ENCODE measurements at regions not wholly inside any gene's neighbourhood (a gene's known extent, or its start where the extent isn't known, plus 50 kb on each side); places are given as distances from the start of the nearest gene placed in this dataset.
"Not testable (repeated sequence)": the region's sequence is repeated elsewhere in the genome, so short reads cannot be mapped to it uniquely, and the experiment has no call there.

DNA sequence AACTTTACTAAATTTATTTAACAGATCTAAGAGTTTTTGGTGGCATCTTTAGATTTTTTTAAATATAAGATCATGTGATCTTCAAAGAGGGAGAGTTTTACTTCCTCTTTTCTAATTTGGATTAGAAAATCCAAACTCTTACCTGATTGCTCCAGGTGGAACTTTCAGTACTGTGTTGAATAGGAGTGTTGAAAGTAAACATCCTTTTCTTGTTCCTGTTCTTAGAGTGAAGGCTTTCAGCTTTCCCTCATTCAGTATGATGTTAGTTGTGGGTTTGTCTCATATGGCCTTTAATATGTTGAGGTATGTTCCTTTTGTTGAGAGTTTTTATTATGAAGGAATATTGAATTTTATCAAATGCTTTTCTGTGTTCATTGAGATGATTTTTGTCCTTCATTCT, 650.0 kb upstream of the SGCD start:
- in situ Hi-C loops (cut with HindIII; ENCODE audit: low sequenced_read_pairs): loop anchor here (5.0 kb wide), 1 partner anchor 85 kb away; no protein-coding TSS in a partner anchor

DNA sequence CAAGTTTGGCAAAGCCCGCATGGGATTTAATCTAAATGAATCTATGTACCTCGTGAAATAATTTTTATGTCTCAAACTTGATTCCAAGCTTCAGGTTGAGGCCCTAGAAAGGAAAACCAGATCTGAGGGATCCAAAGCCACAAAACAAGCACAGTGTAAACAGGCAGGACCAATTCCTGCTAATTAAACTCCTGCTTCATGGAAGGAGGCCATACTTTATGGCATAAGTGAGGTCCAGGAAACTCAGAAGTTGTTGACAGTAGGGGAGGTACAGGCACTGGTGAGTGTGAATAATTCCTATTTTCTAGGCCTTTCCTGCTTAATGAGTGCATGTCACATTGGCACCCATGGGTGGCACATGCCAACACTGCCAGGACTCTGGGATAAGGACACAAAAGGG, 648.6 kb upstream of the SGCD start:
- in situ Hi-C loops (cut with HindIII; ENCODE audit: low sequenced_read_pairs): loop anchor here (5.0 kb wide), 1 partner anchor 86 kb away; no protein-coding TSS in a partner anchor

DNA sequence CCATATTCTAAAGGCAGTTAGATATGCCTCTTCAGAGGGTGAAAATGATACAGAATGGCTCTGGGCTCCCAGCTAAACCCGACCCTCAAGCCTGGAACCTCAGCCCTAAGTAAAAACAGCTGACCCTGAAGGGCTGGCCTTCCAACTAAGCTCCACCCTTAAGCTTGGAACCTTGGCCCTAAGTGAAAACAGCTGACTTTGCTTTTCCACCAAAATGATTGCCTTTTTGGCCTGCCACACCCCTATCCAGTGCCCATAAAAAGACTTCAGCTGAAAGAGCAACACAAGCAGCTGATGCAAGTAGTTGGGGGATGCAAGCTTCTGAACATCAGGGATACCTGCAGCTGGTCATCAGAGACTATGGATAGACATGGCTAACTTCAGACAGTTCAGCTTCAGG, 647.4 kb upstream of the SGCD start:
- in situ Hi-C loops (cut with HindIII; ENCODE audit: low sequenced_read_pairs): loop anchor here (5.0 kb wide), 1 partner anchor 87 kb away; no protein-coding TSS in a partner anchor

DNA sequence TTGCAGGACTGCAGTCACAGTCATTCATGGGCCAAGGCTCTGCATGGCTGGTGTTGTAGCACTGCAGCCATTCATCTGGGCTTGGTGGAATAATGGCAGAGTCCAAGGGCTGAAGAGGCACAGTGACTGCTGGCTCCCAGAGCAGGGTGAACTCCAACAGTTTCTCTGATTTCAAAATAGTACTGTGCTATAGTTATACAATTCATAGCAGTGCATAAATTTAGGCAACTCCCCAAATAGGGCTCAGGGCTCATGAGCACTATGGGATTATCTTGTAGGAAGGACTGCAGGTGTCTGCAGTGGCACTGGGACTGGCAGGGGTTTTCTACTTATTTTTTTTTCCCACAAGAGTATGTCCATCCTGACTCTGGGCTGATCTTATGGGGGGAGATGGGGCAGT, 642.5 kb upstream of the SGCD start:
- in situ Hi-C loops (cut with HindIII; ENCODE audit: low sequenced_read_pairs): no loop called here

DNA sequence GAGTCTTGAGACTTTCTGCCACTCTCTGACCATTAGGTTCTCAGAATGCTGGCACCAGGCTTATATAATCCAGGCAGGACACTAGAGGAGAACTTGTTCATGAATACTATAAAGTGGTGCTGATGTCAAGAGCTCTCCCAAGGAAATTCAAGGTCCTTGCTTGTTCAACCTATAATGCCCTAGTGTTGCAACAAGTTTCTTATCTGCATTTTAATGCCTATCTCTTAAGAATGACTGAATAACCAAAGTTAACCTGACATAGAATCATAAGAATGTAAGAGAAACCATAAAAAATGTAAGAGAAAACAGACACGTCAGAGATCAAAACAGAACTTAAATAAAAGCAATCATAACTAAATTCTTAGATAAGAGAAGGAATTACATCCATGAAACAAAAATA, 640.8 kb upstream of the SGCD start:
- in situ Hi-C loops (cut with HindIII; ENCODE audit: low sequenced_read_pairs): no loop called here

DNA sequence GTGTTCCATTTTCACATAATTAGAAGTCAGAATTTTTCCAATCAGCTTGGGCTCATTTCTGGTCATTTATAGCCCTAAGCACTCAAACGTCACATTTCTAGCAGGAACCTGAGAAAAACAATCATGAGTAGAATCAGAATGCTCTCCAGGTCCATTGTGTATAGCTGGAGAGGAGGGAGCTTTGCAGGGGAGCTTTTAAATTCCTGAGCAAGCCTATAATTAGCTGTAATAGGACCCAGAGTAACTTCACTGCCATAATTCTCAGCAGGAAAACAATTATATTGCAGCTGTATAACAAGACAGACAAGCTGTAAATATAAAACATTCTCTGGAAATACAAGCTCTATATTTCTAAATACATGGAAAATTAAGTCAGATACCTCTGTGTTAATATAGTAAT, 637.6 kb upstream of the SGCD start:
- in situ Hi-C loops (cut with HindIII; ENCODE audit: low sequenced_read_pairs): no loop called here

DNA sequence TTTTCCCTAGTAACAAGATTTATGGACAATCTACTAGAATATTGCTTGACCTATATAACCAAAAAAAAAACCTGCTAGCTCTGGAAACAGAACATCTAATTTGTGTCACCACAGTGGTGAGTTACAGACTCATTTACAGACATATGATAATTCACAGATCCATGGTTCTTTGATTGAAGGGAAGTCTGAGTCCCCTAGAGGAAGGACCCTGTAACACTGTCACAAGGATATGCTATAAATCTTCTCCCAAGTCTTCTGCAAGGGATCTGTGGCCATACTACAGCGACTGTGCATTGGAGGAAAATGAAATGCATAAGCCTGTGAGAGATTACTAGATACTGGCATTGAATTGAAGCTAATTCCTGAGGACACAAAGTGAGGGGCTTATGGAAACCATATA, 630.6 kb upstream of the SGCD start:
- in situ Hi-C loops (cut with HindIII; ENCODE audit: low sequenced_read_pairs): no loop called here

DNA sequence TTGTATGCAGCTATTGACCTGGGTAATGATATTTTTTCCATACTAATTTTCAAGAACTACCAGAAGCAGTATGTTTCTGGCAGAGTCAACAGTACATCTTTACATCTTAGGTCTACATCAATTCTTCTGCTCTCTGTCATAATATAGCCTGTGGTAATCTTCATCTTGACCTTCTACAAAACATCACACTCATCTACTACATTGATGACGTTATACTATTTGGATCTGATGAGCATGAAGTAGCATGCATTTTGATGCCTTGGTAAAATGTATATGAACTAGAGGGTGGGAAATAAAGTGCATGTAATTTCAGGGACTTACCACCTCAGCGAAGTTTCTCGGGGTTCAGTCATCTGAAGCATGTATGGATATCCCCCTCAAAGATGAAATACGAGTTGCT, 629.7 kb upstream of the SGCD start:
- in situ Hi-C loops (cut with HindIII; ENCODE audit: low sequenced_read_pairs): no loop called here

DNA sequence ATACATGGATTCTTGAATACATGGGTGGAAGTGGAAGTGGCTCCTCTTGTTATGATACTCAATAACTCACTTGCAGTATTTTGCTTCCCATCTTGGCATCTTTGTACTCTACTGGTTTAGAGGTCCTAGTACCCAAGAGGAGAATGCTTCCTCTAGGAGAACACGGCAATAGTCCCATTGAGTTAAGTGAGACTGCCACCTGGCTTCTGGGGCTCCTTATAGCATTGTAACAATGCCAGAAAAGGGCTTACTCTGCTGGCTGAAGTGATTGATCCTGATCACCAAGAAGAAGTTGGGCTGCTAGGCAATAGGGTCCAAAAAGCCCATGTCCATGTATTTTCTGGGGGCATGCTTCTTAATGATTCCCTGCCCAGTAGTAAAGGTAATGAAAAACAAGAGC, 627.6 kb upstream of the SGCD start:
- in situ Hi-C loops (cut with HindIII; ENCODE audit: low sequenced_read_pairs): no loop called here

DNA sequence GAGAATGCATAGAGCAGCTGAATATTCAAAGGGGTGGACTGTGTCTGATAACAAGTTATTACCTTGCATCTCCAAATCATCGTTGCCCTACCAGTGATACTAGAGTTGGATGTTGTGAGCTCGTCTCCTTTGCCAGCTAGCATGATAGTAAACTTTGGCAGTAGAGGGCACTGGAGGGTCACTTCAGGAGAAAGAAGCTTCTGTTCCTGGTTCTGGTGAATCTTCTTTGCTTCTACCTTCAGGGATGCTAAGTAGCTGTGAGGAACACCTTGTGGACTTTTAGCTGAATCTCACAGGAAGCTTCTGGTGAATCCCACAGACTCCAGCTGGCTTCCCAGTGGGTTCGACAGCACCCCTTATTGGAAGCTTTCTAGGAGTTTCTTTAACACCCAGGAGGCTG, 626.6 kb upstream of the SGCD start:
- in situ Hi-C loops (cut with HindIII; ENCODE audit: low sequenced_read_pairs): no loop called here

DNA sequence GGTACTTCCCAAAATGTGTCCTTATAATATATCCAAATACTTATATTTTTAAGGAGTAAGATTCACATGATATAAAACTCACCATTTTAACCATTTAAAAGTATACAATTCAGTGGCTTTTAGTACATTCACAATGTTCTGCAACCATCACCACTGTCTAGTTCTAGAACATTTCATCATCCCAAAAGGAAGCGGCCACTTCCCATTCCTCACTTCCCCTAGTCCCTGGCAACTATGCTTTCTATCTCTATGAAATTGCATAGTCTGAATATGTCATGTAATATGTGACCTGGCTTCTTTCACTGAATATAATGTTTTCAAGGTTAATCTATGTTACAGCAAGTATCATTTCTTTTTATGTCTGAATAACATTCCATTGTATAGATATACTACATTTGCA, 615.1 kb upstream of the SGCD start:
- in situ Hi-C loops (cut with HindIII; ENCODE audit: low sequenced_read_pairs): no loop called here

DNA sequence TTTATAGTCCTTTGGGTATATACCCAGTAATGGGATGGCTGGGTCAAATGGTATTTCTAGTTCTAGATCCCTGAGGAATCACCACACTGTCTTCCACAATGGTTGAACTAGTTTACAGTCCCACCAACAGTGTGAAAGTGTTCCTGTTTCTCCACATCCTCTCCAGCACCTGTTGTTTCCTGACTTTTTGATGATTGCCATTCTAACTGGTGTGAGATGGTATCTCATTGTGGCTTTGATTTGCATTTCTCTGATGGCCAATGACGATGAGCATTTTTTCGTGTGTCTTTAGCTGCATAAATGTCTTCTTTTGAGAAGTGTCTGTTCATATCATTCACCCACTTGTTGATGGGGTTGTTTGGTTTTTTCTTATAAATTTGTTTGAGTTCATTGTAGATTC, 612.5 kb upstream of the SGCD start:
- in situ Hi-C loops (cut with HindIII; ENCODE audit: low sequenced_read_pairs): not testable (repeated sequence)

DNA sequence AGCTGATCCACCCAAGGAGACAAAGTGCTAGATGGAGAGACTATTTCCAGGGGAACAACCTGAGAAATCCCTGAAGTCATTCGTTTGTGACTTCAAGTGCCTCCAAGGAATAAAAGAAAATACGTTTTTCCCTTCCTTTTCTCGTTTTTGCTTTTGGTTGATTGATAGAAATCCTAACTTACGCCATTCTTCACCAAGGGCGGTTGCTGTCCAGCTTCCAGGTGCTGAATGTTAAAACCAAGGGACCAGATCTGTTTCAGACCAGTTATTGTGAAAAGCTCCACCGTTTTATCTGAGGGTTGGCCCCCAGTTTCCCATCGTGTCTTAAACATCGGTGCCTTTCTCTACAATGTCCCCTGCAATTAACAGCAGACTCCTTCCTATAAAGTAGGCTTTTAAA, 600.7 kb upstream of the SGCD start:
- in situ Hi-C loops (cut with HindIII; ENCODE audit: low sequenced_read_pairs): no loop called here

DNA sequence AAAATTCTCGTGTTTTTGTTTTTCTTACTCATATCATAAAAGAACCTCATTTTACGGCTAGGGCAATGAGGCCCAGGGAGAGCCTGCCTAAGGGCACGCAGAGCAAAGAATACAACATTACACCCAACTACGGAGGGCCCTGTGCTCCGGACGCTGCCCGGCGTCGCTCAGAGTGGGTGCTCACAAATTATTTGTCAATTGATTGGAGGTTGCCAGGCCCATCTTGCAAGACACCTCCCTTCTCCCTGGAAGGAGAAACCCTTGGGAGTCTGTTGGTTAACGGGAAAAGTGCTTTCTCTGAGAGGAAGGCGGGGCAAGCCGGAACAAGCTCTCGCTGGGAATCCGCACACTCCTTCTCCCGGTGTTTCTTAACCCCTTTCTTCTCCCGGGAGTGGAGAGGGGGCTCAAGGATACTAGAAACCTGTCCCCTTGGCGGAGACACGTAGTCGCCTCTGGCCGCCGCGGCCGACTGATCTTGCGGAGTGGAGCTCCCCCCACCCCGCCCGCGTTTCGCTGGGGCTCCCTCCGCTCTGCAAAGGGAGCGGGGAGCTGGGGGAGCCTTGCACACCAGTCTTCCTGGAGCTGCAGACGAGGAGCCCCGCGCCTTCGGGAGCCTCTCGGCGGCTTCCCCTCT, 599.3 kb upstream of the SGCD start:
- in situ Hi-C loops (cut with HindIII; ENCODE audit: low sequenced_read_pairs): no loop called here

DNA sequence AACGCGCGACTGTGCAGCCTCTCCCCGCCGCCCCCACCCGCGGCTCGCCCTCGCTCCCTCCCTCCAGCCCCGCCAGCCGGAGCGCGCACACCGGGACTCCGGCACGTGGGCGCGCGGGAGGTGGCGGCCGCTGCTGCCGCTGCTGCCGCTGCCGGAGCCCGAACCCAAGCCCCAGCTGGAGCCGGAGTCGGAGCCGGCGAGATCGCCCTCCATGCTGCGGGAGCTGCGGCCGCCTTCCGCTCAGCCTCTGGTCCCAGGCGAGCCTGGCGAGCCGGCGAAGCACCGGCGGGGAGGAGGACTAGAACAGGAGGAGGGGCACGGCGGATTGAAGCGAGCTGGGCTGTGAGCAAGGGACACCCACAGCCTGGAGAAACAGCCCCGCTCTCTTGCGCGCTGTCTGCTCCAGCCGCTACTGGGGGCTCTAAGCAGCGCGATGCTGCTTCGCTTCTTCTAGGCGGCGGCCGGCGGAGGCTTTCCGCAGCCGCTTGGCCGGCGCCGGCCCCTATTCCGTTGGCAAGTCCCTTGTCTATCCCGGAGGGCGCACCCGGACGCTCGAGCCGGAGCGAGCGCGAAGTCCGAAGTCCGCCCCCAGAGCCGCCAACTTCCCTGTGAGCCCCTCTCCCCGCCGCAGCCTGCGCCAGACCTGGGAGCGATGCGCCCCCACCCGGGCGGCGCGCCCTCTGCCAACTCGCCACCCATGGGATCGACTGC, 598.7 kb upstream of the SGCD start:
- in situ Hi-C loops (cut with HindIII; ENCODE audit: low sequenced_read_pairs): no loop called here

DNA sequence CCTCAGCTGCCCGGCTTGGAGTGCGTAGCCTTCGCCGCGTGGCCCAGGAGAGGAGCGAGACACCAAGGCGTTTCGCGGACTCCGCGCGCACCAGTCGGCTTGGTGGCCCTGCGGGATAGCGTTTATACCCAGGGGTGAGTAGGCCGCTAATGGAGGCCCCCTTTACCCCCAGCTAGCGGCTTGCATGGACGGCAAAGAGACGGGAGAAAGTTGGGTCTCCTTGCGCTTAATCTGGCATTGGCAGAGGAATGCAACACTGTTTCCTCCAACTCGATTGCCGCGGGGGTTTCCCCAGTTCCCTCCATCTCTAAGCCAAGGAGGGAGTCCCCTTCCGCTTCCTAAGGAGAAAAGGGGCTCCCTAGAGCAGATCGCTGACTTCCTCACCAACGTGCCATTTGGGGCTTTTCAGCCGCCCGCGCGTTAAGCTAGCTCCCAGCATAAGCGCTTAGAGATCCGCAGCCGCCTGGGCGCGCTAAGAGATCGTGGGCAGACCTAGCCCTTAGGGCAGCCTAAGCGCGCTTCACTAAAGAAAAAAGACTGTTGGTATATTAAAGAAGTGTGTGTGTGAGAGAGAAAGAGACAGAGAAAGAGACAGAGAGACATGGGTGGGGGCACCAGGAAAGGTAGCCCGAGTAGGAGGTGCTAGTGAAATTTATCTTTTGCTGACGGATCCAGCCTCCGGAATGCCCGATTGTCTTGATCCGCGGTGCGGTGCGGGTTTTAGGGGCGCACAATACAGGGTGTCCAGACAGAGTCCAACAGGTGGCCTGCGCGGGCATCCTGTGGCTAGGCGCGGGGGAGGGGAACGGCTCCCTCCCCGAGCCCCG, 597.9 kb upstream of the SGCD start:
- in situ Hi-C loops (cut with HindIII; ENCODE audit: low sequenced_read_pairs): no loop called here

DNA sequence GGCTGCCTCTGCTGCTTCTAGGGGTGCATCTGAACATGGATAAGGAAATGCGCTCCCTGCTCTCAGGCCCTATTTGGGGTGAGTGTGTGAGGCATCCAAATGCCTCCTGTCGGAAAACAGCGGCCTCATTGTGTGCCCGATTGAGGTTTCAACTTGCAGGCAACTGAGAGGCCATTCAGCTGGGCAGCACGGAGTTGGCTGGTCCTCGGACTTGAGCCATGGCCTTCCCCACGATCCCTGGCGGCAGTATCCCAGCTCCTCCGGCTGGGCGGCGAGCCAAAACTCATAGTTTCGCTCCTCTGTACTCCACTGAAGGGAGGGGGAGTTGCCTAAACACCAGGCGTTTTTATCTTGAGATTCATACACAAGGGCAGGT, 597.3 kb upstream of the SGCD start:
- in situ Hi-C loops (cut with HindIII; ENCODE audit: low sequenced_read_pairs): no loop called here

DNA sequence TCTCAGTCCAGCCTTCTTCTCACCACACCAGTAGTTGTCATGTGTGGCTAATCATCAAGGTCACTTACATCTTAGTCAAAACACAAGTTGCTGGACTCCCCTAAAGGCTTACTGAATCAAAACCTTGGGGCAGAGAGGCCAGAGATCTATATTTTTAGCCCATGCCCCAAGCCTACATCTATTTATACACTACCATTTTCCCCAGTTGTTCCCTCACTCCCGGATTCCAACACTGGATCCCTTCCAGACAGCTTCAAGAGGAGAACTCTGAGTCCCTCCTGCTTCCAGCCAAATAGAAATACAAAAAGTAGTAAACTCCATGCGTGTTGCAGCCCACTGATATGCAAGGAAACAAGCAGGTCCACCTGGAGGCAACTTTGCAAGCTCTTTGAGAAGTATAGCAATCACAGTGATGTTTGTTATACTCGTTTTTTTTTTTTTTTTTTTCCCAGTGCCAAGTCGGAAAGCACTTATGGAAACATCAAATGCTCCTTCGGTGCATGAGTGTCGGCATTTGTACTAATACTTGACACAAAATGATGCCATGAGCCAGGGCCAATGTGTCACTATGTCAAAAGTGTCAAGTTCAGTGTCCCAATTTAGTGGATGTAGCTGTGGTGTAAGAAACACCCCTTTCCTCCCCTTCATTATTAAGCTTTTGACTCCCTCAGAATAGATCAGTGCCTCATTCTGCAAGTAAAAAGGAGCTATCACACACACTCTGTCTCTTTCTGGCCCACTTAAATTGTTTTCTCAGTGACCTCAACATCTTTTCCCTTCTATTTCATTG, 594.2 kb upstream of the SGCD start:
- in situ Hi-C loops (cut with HindIII; ENCODE audit: low sequenced_read_pairs): no loop called here

DNA sequence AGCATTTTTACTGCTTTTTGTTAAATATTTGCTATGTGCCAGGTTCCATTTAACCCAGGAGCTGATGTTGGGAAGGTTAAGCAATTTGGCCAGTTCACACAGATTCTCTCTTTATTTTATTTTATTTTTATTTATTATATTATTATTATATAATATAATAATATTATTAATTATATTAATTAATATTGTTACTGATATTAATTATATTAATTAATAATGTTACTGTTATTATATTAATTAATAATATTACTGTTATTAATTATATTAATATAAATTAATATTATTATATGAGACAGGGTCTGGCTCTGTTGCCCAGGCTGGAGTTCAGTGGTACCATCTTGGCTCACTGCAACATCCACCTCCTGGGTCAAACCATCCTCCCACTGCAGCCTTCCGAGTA, 593.0 kb upstream of the SGCD start:
- in situ Hi-C loops (cut with HindIII; ENCODE audit: low sequenced_read_pairs): no loop called here

DNA sequence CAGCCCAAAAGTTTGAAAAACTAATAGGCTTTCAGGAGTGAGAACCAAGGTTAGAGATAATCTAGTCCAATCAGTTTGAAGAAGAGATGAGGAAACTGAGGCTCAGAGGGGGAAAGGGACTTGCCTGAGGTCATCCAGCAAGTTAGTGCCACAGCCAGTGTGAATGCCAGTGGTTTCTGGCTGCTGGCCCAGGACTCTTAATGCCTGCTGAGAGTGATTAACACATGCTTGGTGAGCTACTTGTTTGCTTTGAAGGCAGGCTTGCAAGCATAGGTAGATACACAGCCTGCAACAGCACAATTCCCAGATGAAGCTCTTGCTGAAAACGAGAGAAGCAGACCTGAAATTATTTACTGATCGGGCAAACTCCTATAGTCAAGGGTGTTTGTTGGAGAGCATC, 591.6 kb upstream of the SGCD start:
- in situ Hi-C loops (cut with HindIII; ENCODE audit: low sequenced_read_pairs): no loop called here

DNA sequence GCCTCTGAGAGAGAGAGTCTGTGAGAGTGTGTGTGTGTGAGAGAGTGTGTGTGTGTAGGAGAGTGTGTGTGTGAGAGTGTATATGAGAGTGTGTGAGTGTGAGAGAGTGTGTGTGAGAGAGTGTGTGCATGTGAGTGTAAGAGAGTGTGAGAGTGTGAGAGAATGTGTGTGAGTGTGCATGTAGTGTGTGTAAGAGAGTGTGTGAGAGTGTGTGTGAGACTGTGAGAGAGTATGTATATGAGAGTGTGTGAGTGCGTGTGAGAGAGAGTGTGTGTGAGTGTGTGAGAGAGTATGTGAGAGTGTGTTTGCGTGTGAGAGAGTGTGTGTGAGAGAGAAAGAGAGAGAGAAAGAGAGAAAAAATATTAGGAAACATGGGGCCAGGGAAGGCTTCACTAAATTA, 588.3 kb upstream of the SGCD start:
- in situ Hi-C loops (cut with HindIII; ENCODE audit: low sequenced_read_pairs): no loop called here

Data from endothelial cell of hepatic sinusoid (primary cell).